GM19328 (cell line): ENCODE measurements at regions not wholly inside any gene's neighbourhood (a gene's known extent, or its start where the extent isn't known, plus 50 kb on each side); places are given as distances from the start of the nearest gene placed in this dataset.

Experiments
- ATAC-seq: cut with Tn5 transposase; IDR thresholded peaks from one replicate; pipeline ENCODE4 v1.9.1; 2021; ENCODE audit warnings: mild to moderate bottlenecking, moderate library complexity; ENCODE audit not compliant: unreplicated experiment

GRCh38 chr5:174189654-174190541 is 144.4 kb downstream of the NSG2 start:
- no peak for ATAC-seq

GRCh38 chr5:174191076-174191475 is 145.6 kb downstream of the NSG2 start:
- no peak for ATAC-seq

- no peak for ATAC-seq
Observed at GRCh38 chr5:174191850-174192655, 146.5 kb downstream of the NSG2 start.

- ATAC-seq = no peak
Observed at GRCh38 chr5:174192901-174193300, 147.4 kb downstream of the NSG2 start.

- ATAC-seq = no peak
Observed at GRCh38 chr5:174195517-174195916, 150.0 kb downstream of the NSG2 start.

- ATAC-seq = no peak
Observed at GRCh38 chr5:174197929-174198328, 152.4 kb downstream of the NSG2 start.

- ATAC-seq = no peak
Observed at GRCh38 chr5:174198541-174198940, 153.0 kb downstream of the NSG2 start.

- ATAC-seq = no peak
Observed at GRCh38 chr5:174202996-174203395, 157.5 kb downstream of the NSG2 start.

GRCh38 chr5:174204535-174205313 is 159.2 kb downstream of the NSG2 start:
- no peak for ATAC-seq

GRCh38 chr5:174205939-174206338 is 160.4 kb downstream of the NSG2 start:
- ATAC-seq = no peak

- ATAC-seq = no peak
Observed at GRCh38 chr5:174210596-174211276, 165.2 kb downstream of the NSG2 start.

- no peak for ATAC-seq
Observed at GRCh38 chr5:174211277-174211626, 165.7 kb downstream of the NSG2 start.

GRCh38 chr5:174217527-174217926 is 172.0 kb downstream of the NSG2 start:
- no peak for ATAC-seq

- no peak for ATAC-seq
Observed at GRCh38 chr5:174218162-174218561, 172.7 kb downstream of the NSG2 start.

GRCh38 chr5:174220417-174220816 is 174.9 kb downstream of the NSG2 start:
- ATAC-seq = no peak

- no peak for ATAC-seq
Observed at GRCh38 chr5:174221436-174221835, 175.9 kb downstream of the NSG2 start.

- no peak for ATAC-seq
Observed at GRCh38 chr5:174221946-174222345, 176.4 kb downstream of the NSG2 start.

GRCh38 chr5:174222891-174223290 is 177.4 kb downstream of the NSG2 start:
- no peak for ATAC-seq

- no peak for ATAC-seq
Observed at GRCh38 chr5:174223355-174223754, 177.8 kb downstream of the NSG2 start.

- ATAC-seq = no peak
Observed at GRCh38 chr5:174229068-174229467, 183.6 kb downstream of the NSG2 start.
